GM12892 (cell line): ENCODE measurements at regions not wholly inside any gene's neighbourhood (a gene's known extent, or its start where the extent isn't known, plus 50 kb on each side); places are given as distances from the start of the nearest gene placed in this dataset.

ENCODE experiments used
- POLR2A ChIP-seq: IDR thresholded peaks from 2 replicates; pipeline ENCODE4 v1.6.1; 2011; ENCODE audit warnings: low read depth, low read length, control low read depth
- POLR2AphosphoS5 ChIP-seq: IDR thresholded peaks from 2 replicates; pipeline ENCODE4 v1.6.1; 2011; ENCODE audit warnings: low read depth, low read length, control low read depth

DNA sequence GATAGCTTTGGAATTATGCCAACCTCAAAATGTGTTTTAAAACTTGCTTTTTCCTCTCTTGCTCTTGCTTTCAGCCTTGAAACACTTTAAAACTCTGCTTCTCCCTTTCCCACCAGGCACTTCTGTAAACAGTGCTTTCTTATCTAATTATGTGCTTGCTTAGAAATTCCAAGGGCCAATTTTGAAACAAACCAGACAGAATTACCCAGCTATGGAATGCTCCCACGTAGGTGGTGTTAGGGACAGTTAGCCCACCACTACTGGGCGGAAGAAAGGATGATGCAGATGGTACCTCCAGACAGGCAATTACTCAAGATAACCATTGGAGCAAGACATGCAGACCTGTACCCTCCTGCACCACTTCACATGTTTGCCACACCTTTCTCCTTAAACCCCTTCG, 523.0 kb upstream of the PTPRD start:
- TF ChIP-seq POLR2A = no peak
- TF ChIP-seq POLR2AphosphoS5 = no peak
